Colonic mucosa (tissue), 4 donors: ENCODE measurements at regions not wholly inside any gene's neighbourhood (a gene's known extent, or its start where the extent isn't known, plus 50 kb on each side); places are given as distances from the start of the nearest gene placed in this dataset.

Experiments used
- DNase-seq: peaks from one replicate; pipeline ENCODE4 v3.0.0-alpha.2; 2020
- H3K27ac ChIP-seq: fragments of 200-600 bp; one replicate; pipeline ENCODE4 v1.8.0; 2021
- H3K27me3 ChIP-seq: fragments of 200-600 bp; one replicate; pipeline ENCODE4 v1.8.0; 2021
- H3K36me3 ChIP-seq: fragments of 200-600 bp; one replicate; pipeline ENCODE4 v1.8.0; 2021
- H3K4me1 ChIP-seq: fragments of 200-600 bp; one replicate; pipeline ENCODE4 v1.8.0; 2021; ENCODE audit warnings: mild to moderate bottlenecking
- H3K4me3 ChIP-seq: fragments of 200-600 bp; one replicate; pipeline ENCODE4 v1.8.0; 2021
- H3K9ac ChIP-seq, 2 donors: one replicate each; pipeline ENCODE4 v1.7.0; 2013; ENCODE audit warnings: control low read depth in 2 of 2, low read depth in 2 of 2, low read length in 2 of 2
- H3K9me3 ChIP-seq: fragments of 200-600 bp; one replicate; pipeline ENCODE4 v1.8.0; 2021
- intact Hi-C: fragments of 100-400 bp; cut with DNase I; formaldehyde crosslinking; loops from one replicate; pipeline ENCODE4 v1.14.1; 2022
- TF ChIP-seq, protein P1 (sequence below): fragments of 200-600 bp; IDR thresholded peaks from one replicate; pipeline ENCODE4 v1.8.0; 2022; ENCODE audit warnings: antibody characterized with exemption, mild to moderate bottlenecking
- donor health status: healthy.
- donor health status: DM: no; HTN: no; CAD: no.
- donor health status: DM: no; HTN: no; CAD: no.

DNA sequence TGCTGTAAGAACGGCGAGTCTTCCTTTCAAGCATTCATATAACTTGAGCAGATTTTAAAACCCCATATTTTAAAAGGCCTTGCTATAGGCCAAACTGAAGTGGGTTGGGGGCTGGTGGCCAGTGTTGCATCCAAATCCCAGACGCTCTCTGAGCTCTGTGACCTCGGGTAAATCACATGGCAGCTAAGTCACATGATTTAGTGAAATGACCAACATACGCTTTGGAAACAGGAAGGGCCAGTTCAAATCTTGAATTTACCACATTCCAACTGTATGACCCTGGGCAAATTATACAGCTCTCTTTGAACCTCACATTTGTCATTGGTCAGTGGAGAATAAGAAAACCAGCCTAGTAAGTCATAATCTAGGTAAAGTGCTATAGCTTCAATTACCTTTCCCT lies 519.3 kb downstream of the HAPSTR1 start:
- Histone ChIP-seq H3K4me3 (no peak overlapping the region), H3K9ac (no peak overlapping the region), H3K27ac (no peak overlapping the region), H3K9me3 (no peaks in the 10 kb centered on the region), H3K4me1 (no peaks in the 10 kb centered on the region), H3K27me3 (no peaks in the 10 kb centered on the region), H3K36me3 (no peaks in the 10 kb centered on the region)
- DNase-seq: no peak
- TF ChIP-seq, protein P1, sequence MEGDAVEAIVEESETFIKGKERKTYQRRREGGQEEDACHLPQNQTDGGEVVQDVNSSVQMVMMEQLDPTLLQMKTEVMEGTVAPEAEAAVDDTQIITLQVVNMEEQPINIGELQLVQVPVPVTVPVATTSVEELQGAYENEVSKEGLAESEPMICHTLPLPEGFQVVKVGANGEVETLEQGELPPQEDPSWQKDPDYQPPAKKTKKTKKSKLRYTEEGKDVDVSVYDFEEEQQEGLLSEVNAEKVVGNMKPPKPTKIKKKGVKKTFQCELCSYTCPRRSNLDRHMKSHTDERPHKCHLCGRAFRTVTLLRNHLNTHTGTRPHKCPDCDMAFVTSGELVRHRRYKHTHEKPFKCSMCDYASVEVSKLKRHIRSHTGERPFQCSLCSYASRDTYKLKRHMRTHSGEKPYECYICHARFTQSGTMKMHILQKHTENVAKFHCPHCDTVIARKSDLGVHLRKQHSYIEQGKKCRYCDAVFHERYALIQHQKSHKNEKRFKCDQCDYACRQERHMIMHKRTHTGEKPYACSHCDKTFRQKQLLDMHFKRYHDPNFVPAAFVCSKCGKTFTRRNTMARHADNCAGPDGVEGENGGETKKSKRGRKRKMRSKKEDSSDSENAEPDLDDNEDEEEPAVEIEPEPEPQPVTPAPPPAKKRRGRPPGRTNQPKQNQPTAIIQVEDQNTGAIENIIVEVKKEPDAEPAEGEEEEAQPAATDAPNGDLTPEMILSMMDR: no peak
- intact Hi-C loops: no loop called here

DNA sequence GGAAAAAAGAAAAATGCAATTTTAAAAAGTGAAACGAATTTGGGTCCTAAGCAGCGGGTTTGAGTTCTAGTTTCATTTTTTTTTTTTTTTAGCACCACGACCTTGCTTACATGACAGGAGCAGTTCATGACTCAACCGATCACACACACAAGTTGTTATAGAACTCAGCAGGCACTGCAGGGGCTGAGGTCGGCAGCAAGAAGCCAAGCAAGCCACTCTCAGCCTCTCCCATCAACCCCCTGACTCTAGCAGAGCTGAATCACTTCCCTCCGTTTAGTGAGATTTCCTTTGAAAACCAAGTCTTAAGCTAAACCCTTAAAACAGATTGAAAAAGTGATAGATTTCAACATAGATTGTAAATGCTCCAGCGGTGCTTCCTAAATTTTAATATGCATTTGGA lies 520.8 kb downstream of the HAPSTR1 start:
- intact Hi-C loops: no loop called here
- TF ChIP-seq, protein P1: no peak
- Histone ChIP-seq H3K36me3 (no peaks in the 10 kb centered on the region), H3K4me3 (no peak overlapping the region), H3K27me3 (no peaks in the 10 kb centered on the region), H3K27ac (no peak overlapping the region), H3K4me1 (no peaks in the 10 kb centered on the region), H3K9ac (no peak overlapping the region), H3K9me3 (no peaks in the 10 kb centered on the region)
- no peak for DNase-seq

DNA sequence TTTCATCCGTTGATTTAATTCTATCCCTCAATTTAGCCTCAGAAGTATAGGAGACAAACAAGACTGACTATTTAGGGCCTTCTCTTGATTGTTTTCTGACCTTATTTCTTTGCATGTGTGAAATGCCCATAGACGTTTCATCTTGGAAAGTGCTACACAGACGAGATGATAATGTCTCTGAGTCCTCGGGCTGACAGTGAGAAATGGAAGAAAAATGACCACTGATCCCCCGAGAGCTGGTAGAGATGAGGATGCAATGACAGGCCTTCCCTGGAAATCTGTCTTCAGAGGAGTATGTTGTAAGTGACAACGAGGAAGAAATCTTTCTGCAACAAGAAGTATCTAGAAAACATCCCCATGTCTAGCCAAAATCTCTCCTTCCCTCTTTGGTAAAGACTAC lies 522.9 kb downstream of the HAPSTR1 start:
- H3K36me3 ChIP-seq: no peaks in the 10 kb centered on the region
- no peak for DNase-seq
- H3K27me3 ChIP-seq: no peaks in the 10 kb centered on the region
- no peaks in the 10 kb centered on the region for H3K9me3 ChIP-seq
- TF ChIP-seq, protein P1: no peak
- no peaks in the 10 kb centered on the region for H3K4me1 ChIP-seq
- no peak overlapping the region for H3K9ac ChIP-seq
- H3K27ac ChIP-seq: no peak overlapping the region
- no peak overlapping the region for H3K4me3 ChIP-seq
- intact Hi-C loops: no loop called here

DNA sequence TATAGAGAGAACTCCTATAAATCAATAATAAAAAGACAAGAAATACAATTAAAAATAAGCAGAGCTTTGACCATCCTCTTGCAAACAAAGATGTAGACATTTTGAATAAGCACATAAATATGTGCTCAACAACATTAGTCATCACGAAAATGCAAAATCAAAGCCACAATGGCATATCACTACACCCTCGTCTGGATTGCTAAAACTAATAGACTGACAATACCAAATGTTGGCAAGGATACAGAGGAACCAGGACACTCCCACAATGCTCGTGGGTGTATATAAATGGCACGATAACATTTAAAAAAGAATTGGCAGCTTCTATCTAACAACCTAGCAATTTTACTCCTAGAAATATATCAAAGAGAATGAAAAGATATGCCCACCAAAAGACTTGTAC lies 530.8 kb downstream of the HAPSTR1 start:
- H3K4me1 ChIP-seq: no peaks in the 10 kb centered on the region
- no peaks in the 10 kb centered on the region for H3K27me3 ChIP-seq
- TF ChIP-seq, protein P1: no peak
- intact Hi-C loops: no loop called here
- H3K9me3 ChIP-seq: no peaks in the 10 kb centered on the region
- DNase-seq: no peak
- no peak overlapping the region for H3K9ac ChIP-seq
- H3K27ac ChIP-seq: no peak overlapping the region
- H3K36me3 ChIP-seq: no peaks in the 10 kb centered on the region
- H3K4me3 ChIP-seq: no peak overlapping the region

DNA sequence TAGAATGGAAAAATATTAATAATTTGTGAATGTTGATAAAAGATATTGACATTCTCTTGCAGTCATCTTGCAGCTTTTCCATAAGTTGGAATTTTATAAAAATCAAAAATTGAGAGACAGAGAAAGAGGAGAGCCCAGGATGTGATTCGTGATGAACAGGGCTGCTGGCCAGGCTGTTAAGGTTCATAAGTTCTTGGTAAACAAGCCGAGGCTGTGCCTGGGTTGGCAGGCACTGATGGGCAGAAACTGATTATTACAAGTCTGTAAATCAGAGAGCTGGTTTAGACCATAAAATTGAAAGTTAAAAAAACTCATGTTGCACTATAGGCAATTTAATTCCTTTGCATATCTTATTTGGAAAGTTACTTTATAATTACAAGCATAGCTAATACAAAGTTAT lies 533.7 kb downstream of the HAPSTR1 start:
- Histone ChIP-seq H3K9ac (no peak overlapping the region), H3K27me3 (no peaks in the 10 kb centered on the region), H3K9me3 (no peaks in the 10 kb centered on the region), H3K4me1 (no peaks in the 10 kb centered on the region), H3K36me3 (no peaks in the 10 kb centered on the region), H3K4me3 (no peak overlapping the region), H3K27ac (no peak overlapping the region)
- DNase-seq: no peak
- TF ChIP-seq, protein P1: no peak
- intact Hi-C loops: no loop called here

DNA sequence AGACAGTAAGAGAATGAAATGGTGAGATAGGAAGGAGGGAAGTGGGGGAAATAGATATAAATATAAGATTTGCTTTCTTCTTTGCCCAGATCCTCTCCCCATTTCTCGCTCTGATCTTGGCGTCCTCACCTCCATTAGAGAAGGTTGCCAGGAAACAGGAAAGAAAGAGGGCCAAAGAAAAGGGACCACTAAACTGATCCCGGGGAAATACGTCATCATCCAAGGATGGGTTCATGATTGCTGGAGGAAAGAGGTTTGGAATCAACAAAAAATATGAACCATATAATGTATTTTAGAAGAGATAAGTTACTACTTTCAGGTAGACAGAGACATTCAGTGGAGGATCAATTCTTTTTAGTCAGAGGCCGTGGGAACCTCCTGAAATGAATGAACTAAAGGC lies 536.0 kb downstream of the HAPSTR1 start:
- H3K36me3 ChIP-seq: no peaks in the 10 kb centered on the region
- intact Hi-C loops: no loop called here
- no peak overlapping the region for H3K9ac ChIP-seq
- DNase-seq: no peak
- H3K27ac ChIP-seq: no peak overlapping the region
- TF ChIP-seq, protein P1: no peak
- no peak overlapping the region for H3K4me3 ChIP-seq
- H3K9me3 ChIP-seq: no peaks in the 10 kb centered on the region
- H3K4me1 ChIP-seq: no peaks in the 10 kb centered on the region
- H3K27me3 ChIP-seq: no peaks in the 10 kb centered on the region
